ENCODE measurements at regions not wholly inside any gene's neighbourhood (a gene's known extent, or its start where the extent isn't known, plus 50 kb on each side); places are given as distances from the start of the nearest gene placed in this dataset.

DNA sequence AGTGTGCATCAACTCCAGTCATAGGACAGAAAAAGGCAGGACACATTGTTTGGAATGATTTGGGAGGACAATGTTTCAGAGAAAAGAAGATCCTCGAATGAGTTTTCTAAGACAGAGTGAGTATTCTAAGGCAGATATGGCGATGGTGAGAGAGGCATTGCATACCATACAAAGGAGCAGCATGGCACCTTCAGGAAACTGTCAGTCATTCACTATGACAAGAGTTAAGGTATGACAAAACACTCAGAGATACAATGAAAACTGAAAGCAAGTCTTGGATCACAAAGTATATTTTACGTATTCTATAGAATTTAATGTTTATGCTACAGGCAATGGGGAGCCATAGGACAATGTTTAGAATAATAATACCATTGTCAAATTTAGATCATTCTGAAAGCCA is 337.4 kb upstream of the LYPLAL1 start:
- no peak for DNase-seq (ENCODE audit: low spot score)
- no peaks in the 10 kb centered on the region for H3K4me1 Mint-ChIP-seq (ENCODE audit: low read depth)
- TF ChIP-seq, protein P1, sequence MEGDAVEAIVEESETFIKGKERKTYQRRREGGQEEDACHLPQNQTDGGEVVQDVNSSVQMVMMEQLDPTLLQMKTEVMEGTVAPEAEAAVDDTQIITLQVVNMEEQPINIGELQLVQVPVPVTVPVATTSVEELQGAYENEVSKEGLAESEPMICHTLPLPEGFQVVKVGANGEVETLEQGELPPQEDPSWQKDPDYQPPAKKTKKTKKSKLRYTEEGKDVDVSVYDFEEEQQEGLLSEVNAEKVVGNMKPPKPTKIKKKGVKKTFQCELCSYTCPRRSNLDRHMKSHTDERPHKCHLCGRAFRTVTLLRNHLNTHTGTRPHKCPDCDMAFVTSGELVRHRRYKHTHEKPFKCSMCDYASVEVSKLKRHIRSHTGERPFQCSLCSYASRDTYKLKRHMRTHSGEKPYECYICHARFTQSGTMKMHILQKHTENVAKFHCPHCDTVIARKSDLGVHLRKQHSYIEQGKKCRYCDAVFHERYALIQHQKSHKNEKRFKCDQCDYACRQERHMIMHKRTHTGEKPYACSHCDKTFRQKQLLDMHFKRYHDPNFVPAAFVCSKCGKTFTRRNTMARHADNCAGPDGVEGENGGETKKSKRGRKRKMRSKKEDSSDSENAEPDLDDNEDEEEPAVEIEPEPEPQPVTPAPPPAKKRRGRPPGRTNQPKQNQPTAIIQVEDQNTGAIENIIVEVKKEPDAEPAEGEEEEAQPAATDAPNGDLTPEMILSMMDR (IDR thresholded peaks at IDR 0.05) = no peak
- H3K4me3 Mint-ChIP-seq (ENCODE audit: unreplicated experiment) = no peak overlapping the region
- H3K9me3 Mint-ChIP-seq (ENCODE audit: low read depth) = peaks cover 4% of the 10 kb centered on the region
- no peaks in the 10 kb centered on the region for H3K36me3 Mint-ChIP-seq (ENCODE audit: low read depth)
- no peaks in the 10 kb centered on the region for H3K27me3 Mint-ChIP-seq (ENCODE audit: low read depth)
- no peak overlapping the region for H3K27ac Mint-ChIP-seq (ENCODE audit: unreplicated experiment)

DNA sequence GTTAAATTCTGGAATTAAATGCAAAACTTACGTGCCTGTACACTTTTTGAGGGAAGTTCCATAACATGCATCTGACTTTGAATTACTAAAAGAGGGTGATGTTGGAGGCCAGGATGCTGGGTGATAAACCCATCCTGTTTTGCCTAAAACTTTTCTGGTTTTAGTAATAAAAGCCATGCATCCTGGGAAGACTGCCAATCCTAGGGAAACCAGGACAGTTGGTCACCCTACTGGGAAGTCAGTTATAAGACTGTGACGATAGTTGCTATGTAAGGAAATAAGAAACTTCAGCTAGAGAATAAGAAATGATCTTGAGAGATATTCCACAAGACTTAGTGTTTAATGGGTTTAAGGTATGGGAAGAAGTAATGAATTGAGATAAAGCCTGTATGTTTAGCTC is 336.6 kb upstream of the LYPLAL1 start:
- H3K9me3 Mint-ChIP-seq (ENCODE audit: low read depth) = peaks cover 5% of the 10 kb centered on the region
- H3K27me3 Mint-ChIP-seq (ENCODE audit: low read depth) = no peaks in the 10 kb centered on the region
- TF ChIP-seq, protein P1 (IDR thresholded peaks at IDR 0.05) = no peak
- no peak overlapping the region for H3K27ac Mint-ChIP-seq (ENCODE audit: unreplicated experiment)
- H3K4me3 Mint-ChIP-seq (ENCODE audit: unreplicated experiment) = no peak overlapping the region
- H3K36me3 Mint-ChIP-seq (ENCODE audit: low read depth) = no peaks in the 10 kb centered on the region
- no peaks in the 10 kb centered on the region for H3K4me1 Mint-ChIP-seq (ENCODE audit: low read depth)
- no peak for DNase-seq (ENCODE audit: low spot score)

DNA sequence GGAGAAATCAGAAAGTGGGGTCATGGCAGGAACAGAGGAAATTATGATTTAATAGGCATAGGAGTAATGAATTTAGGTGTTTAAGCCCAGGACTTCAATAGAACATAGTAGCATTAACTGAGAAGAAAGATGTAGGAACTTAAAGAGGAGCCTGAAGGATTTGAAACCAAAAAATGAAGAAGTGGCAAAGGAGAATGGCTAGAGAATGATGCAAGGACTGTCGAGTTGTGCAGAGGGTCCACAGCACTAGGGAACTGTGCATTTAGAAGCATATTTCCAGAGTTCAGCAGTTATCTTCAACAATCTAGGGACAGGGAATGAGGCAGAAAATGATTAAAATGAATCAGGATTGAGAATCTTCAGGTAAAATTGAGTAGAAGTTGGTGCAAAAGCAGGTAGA is 328.1 kb upstream of the LYPLAL1 start:
- no peak for DNase-seq (ENCODE audit: low spot score)
- H3K4me1 Mint-ChIP-seq (ENCODE audit: low read depth) = no peaks in the 10 kb centered on the region
- no peaks in the 10 kb centered on the region for H3K27me3 Mint-ChIP-seq (ENCODE audit: low read depth)
- no peaks in the 10 kb centered on the region for H3K36me3 Mint-ChIP-seq (ENCODE audit: low read depth)
- TF ChIP-seq, protein P1 (IDR thresholded peaks at IDR 0.05) = no peak
- peaks cover 7% of the 10 kb centered on the region for H3K9me3 Mint-ChIP-seq (ENCODE audit: low read depth)
- no peak overlapping the region for H3K27ac Mint-ChIP-seq (ENCODE audit: unreplicated experiment)
- no peak overlapping the region for H3K4me3 Mint-ChIP-seq (ENCODE audit: unreplicated experiment)

DNA sequence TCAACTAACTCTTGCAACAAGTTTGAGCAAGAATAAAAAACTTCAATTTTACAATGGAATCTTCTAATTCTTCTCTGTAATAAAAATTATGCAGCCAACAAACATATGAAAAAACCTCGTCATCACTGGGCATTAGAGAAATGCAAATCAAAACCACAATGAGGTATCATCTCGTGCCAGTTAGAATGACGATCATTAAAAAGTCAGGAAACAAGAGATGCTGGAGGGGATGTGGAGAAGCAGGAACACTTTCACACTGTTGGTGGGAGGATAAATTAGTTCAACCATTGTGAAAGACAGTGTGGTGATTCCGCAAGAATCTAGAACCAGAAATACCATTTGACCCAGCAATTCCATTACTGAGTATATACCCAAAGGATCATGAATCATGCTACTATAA is 327.5 kb upstream of the LYPLAL1 start:
- Mint-ChIP-seq H3K27me3 (ENCODE audit: low read depth) (no peaks in the 10 kb centered on the region), H3K4me3 (ENCODE audit: unreplicated experiment) (no peak overlapping the region), H3K9me3 (ENCODE audit: low read depth) (peaks cover 5% of the 10 kb centered on the region), H3K27ac (ENCODE audit: unreplicated experiment) (no peak overlapping the region), H3K36me3 (ENCODE audit: low read depth) (no peaks in the 10 kb centered on the region), H3K4me1 (ENCODE audit: low read depth) (no peaks in the 10 kb centered on the region)
- no peak for DNase-seq (ENCODE audit: low spot score)
- TF ChIP-seq, protein P1 (IDR thresholded peaks at IDR 0.05) = no peak

DNA sequence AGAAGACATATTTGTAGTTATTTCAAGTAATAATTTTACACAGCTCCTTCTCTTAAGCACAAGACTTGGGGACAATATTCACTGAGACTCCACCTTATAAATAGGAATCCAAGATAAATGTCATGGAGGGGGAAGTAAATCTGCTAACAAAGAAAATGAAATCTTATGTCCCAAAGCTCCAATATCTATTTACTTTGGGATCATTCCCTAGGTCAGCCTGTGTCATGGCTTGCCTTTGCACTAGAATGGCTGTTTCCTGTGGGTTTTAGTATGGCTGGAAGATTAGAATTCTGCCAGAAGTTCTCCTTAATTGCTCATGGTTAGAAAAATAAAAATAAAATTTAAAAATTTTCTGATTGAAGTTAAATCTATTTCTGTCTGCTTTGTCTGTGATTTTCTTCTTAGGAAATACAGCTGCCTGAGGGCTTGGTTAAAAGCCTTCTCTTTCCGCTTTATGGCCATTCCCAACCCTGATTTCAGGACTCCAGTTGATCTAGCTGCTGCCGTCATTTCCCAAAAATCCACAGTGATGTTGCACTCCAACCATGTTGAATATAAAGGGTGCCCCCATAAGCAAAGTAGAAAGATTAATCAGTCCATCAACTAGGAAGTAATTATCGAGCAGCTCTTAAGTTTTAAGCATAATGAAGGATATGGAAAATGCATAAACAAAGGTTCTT is 326.4 kb upstream of the LYPLAL1 start:
- no peak for DNase-seq (ENCODE audit: low spot score)
- Mint-ChIP-seq H3K4me1 (ENCODE audit: low read depth) (peaks cover 8% of the 10 kb centered on the region), H3K27ac (ENCODE audit: unreplicated experiment) (no peak overlapping the region), H3K36me3 (ENCODE audit: low read depth) (no peaks in the 10 kb centered on the region), H3K27me3 (ENCODE audit: low read depth) (no peaks in the 10 kb centered on the region), H3K4me3 (ENCODE audit: unreplicated experiment) (no peak overlapping the region), H3K9me3 (ENCODE audit: low read depth) (peaks cover 3% of the 10 kb centered on the region)
- TF ChIP-seq, protein P1 (IDR thresholded peaks at IDR 0.05) = no peak

Data from chondrocyte (in vitro differentiated cells).